DND-41 (cell line): ENCODE measurements at regions not wholly inside any gene's neighbourhood (a gene's known extent, or its start where the extent isn't known, plus 50 kb on each side); places are given as distances from the start of the nearest gene placed in this dataset.

Experiments
- ATAC-seq: fragments of 200-7000 bp; cut with Tn5 transposase; 3 replicates; pipeline ENCODE4 v1.9.1; 2021; ENCODE audit warnings: low read depth; ENCODE audit not compliant: insufficient read depth
- DNase-seq: peaks from one replicate; pipeline ENCODE4 v3.0.0-alpha.2; 2020
- H2AFZ ChIP-seq: 2 replicates; pipeline ENCODE4 v1.6.0; 2012; ENCODE audit warnings: low read depth, low read length
- H3K27ac ChIP-seq: 2 replicates; pipeline ENCODE4 v1.5.1; 2012; ENCODE audit warnings: low read length, inconsistent platforms
- H3K27me3 ChIP-seq: fragments of 200-600 bp; sonication (generic); 2 replicates; pipeline ENCODE4 v1.6.0; 2012; ENCODE audit warnings: low read length, mild to moderate bottlenecking, inconsistent platforms; ENCODE audit not compliant: insufficient read depth, poor library complexity
- H3K36me3 ChIP-seq: 2 replicates; pipeline ENCODE4 v1.5.1; 2012; ENCODE audit warnings: low read length, inconsistent platforms; ENCODE audit not compliant: insufficient read depth
- H3K4me1 ChIP-seq: 2 replicates; pipeline ENCODE4 v1.5.1; 2012; ENCODE audit warnings: mild to moderate bottlenecking, low read length; ENCODE audit not compliant: insufficient read depth
- H3K4me2 ChIP-seq: 2 replicates; pipeline ENCODE4 v1.6.0; 2012; ENCODE audit warnings: mild to moderate bottlenecking, moderate library complexity, low read length, inconsistent platforms; ENCODE audit not compliant: insufficient read depth
- H3K4me3 ChIP-seq, 2 experiments: fragments of 200-600 bp in 1 of 2; shearing (Covaris generic) in 1 of 2; 2 replicates each; pipeline ENCODE4 v1.5.1; 2012 to 2016; ENCODE audit warnings: inconsistent platforms in 2 of 2, low read length in 2 of 2, mild to moderate bottlenecking in 2 of 2, low read depth in 1 of 2, moderate library complexity in 1 of 2
- H3K79me2 ChIP-seq: 2 replicates; pipeline ENCODE4 v1.6.0; 2012; ENCODE audit warnings: low read length, inconsistent platforms; ENCODE audit not compliant: insufficient read depth
- H3K9ac ChIP-seq: 2 replicates; pipeline ENCODE4 v1.6.0; 2012; ENCODE audit warnings: low read depth, mild to moderate bottlenecking, inconsistent platforms, low read length, moderate library complexity
- H3K9me3 ChIP-seq: 2 replicates; pipeline ENCODE4 v1.5.1; 2012; ENCODE audit warnings: low read length, moderate library complexity, mild to moderate bottlenecking, inconsistent platforms; ENCODE audit not compliant: insufficient read depth, severe bottlenecking
- H4K20me1 ChIP-seq: 2 replicates; pipeline ENCODE4 v1.6.0; 2012; ENCODE audit warnings: low read length; ENCODE audit not compliant: insufficient read depth
- EZH2 ChIP-seq: IDR thresholded peaks from 3 replicates; pipeline ENCODE4 v1.6.1; 2012; ENCODE audit warnings: borderline replicate concordance, low read depth, mild to moderate bottlenecking, moderate library complexity, low read length, inconsistent platforms; ENCODE audit not compliant: severe bottlenecking
- TF ChIP-seq, protein P1 (sequence below): IDR thresholded peaks from 2 replicates; pipeline ENCODE4 v1.5.1; 2012; ENCODE audit warnings: borderline replicate concordance, low read length, moderate library complexity, mild to moderate bottlenecking; ENCODE audit not compliant: poor library complexity, severe bottlenecking; ENCODE audit errors: extremely low read depth

DNA sequence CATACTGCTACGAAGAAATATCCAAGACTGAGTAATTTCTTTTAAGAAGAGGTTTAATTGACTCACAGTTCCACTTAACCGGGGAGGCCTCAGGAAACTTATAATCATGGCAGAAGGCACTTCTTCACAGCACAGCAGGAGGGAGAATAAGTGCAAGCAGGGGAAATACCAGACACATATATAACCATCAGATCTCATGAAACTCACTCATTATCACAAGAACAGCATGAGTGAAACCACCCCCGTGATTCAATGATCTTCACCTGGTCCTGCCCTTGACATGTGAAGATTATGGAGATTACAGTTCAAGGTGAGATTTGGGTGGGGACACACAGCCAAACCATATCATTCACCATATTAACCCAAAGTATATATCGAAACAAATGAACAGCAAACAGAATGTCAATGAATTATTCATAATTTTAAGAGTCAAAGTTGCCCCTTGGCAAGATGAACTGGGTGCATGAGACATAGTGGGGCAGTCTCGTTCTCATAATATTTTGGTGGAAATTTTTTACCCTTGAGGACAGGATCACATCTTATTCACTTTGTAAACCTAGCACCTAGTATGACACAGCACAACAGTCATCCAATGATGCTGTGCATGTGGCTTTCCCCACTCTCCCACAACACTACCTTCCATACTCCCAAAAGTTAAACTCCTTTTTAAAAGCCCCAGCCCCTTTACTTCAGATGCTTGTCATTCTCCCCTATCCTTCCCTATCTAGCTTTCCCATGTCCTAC lies 425.3 kb downstream of the ZEB2 start:
- Histone ChIP-seq H3K4me2 (no peak overlapping the region), H2AFZ (no peak overlapping the region), H3K36me3 (no peaks in the 10 kb centered on the region), H3K27me3 (no peaks in the 10 kb centered on the region), H3K27ac (no peak overlapping the region), H3K4me3 (no peak overlapping the region), H3K79me2 (no peaks in the 10 kb centered on the region), H3K9me3 (peaks cover 7% of the 10 kb centered on the region), H3K9ac (no peak overlapping the region), H4K20me1 (no peaks in the 10 kb centered on the region), H3K4me1 (no peaks in the 10 kb centered on the region)
- TF ChIP-seq, protein P1, sequence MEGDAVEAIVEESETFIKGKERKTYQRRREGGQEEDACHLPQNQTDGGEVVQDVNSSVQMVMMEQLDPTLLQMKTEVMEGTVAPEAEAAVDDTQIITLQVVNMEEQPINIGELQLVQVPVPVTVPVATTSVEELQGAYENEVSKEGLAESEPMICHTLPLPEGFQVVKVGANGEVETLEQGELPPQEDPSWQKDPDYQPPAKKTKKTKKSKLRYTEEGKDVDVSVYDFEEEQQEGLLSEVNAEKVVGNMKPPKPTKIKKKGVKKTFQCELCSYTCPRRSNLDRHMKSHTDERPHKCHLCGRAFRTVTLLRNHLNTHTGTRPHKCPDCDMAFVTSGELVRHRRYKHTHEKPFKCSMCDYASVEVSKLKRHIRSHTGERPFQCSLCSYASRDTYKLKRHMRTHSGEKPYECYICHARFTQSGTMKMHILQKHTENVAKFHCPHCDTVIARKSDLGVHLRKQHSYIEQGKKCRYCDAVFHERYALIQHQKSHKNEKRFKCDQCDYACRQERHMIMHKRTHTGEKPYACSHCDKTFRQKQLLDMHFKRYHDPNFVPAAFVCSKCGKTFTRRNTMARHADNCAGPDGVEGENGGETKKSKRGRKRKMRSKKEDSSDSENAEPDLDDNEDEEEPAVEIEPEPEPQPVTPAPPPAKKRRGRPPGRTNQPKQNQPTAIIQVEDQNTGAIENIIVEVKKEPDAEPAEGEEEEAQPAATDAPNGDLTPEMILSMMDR: no peak
- no peak for TF ChIP-seq EZH2
- ATAC-seq (no peak), DNase-seq (no peak)

- no peak for ATAC-seq
- H2AFZ ChIP-seq: no peak overlapping the region
- no peaks in the 10 kb centered on the region for H3K27me3 ChIP-seq
- H3K4me2 ChIP-seq: no peak overlapping the region
- H3K36me3 ChIP-seq: no peaks in the 10 kb centered on the region
- H3K9ac ChIP-seq: no peak overlapping the region
- no peak overlapping the region for H3K27ac ChIP-seq
- no peak for TF ChIP-seq EZH2
- no peak overlapping the region for H3K4me3 ChIP-seq
- H3K79me2 ChIP-seq: no peaks in the 10 kb centered on the region
- no peak for DNase-seq
- no peaks in the 10 kb centered on the region for H4K20me1 ChIP-seq
- H3K4me1 ChIP-seq: no peaks in the 10 kb centered on the region
- peaks cover 7% of the 10 kb centered on the region for H3K9me3 ChIP-seq
Observed at GRCh38 chr2:144091622-144092021, 428.3 kb downstream of the ZEB2 start.

DNA sequence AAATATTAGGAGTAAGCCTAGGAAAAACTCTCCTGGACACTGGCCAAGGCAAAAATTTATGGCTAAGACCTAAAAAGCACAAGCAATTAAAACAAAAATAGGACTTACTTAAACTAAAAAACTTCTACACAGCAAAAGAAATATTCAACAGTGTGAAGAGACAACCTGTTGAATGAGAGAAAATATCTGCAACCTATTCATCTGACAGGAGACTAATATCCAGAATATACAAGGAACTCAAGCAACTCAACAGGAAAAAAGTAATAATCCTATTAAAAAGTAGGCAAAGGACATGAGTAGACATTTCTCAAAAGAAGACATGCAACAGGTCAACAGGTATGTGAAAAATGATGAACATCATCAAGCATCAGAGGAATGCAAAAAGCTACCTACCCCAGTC lies 431.1 kb downstream of the ZEB2 start:
- Histone ChIP-seq H3K4me2 (no peak overlapping the region), H3K79me2 (no peaks in the 10 kb centered on the region), H3K4me3 (no peak overlapping the region), H3K9me3 (peaks cover 7% of the 10 kb centered on the region), H3K27me3 (no peaks in the 10 kb centered on the region), H3K9ac (no peak overlapping the region), H2AFZ (no peak overlapping the region), H3K4me1 (no peaks in the 10 kb centered on the region), H3K27ac (no peak overlapping the region), H3K36me3 (no peaks in the 10 kb centered on the region), H4K20me1 (no peaks in the 10 kb centered on the region)
- no peak for ATAC-seq
- no peak for TF ChIP-seq EZH2
- TF ChIP-seq, protein P1: no peak
- no peak for DNase-seq

DNA sequence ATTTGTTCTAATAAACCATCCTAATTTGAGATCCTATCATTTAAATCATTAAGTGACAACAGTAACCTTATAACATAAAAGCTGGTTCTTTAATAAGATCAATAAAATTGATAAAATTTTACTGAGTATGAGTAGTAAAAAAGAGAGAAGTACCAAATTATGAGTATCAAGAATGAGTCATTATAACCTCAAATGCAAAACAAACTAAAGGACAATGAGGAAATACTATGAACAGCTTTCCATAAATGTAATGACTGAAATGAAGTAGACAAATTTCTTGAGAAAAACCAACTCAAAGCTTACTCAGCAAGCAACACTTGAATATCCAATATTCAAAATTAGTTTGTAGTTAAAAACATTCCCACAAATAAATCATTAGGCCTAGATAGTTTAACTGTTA lies 433.0 kb downstream of the ZEB2 start:
- Histone ChIP-seq H3K79me2 (no peaks in the 10 kb centered on the region), H3K27ac (no peak overlapping the region), H3K4me1 (no peaks in the 10 kb centered on the region), H3K36me3 (no peaks in the 10 kb centered on the region), H4K20me1 (no peaks in the 10 kb centered on the region), H2AFZ (no peak overlapping the region), H3K4me2 (no peak overlapping the region), H3K9me3 (peaks cover 7% of the 10 kb centered on the region), H3K27me3 (no peaks in the 10 kb centered on the region), H3K4me3 (no peak overlapping the region), H3K9ac (no peak overlapping the region)
- TF ChIP-seq, protein P1: no peak
- no peak for TF ChIP-seq EZH2
- no peak for ATAC-seq
- DNase-seq: no peak
